Natural killer cell (primary cell): ENCODE measurements at regions not wholly inside any gene's neighbourhood (a gene's known extent, or its start where the extent isn't known, plus 50 kb on each side); places are given as distances from the start of the nearest gene placed in this dataset.

Source experiments
- ATAC-seq, 3 donors: fragments of 150-1000 bp in 2 of 3; fragments of 200-7000 bp in 1 of 3; cut with Tn5 transposase; 1 replicate in 1 of 3; 2 replicates in 2 of 3; pipeline ENCODE4 v1.10.0; 2021; ENCODE audit warnings: mild to moderate bottlenecking in 2 of 3, moderate library complexity in 2 of 3
- DNase-seq, 2 donors: peaks; one replicate each; pipeline versions ENCODE4 v3.0.0 to v3.0.0-alpha.2; 2013 to 2021; ENCODE audit warnings: mixed read lengths in 1 of 2
- H3K27ac ChIP-seq: one replicate; pipeline ENCODE4 v1.5.1; 2013; ENCODE audit warnings: mild to moderate bottlenecking, low read length
- H3K27me3 ChIP-seq: one replicate; pipeline ENCODE4 v1.6.1; 2013; ENCODE audit warnings: low read length; ENCODE audit not compliant: control insufficient read depth, insufficient read depth
- H3K36me3 ChIP-seq: one replicate; pipeline ENCODE4 v1.6.1; 2013; ENCODE audit warnings: low read length; ENCODE audit not compliant: control insufficient read depth, insufficient read depth
- H3K4me1 ChIP-seq: one replicate; pipeline ENCODE4 v1.6.1; 2013; ENCODE audit warnings: low read length; ENCODE audit not compliant: control insufficient read depth, insufficient read depth
- H3K4me3 ChIP-seq: one replicate; pipeline ENCODE4 v1.5.1; 2013; ENCODE audit warnings: low read length
- H3K9me3 ChIP-seq: one replicate; pipeline ENCODE4 v1.6.1; 2013; ENCODE audit warnings: low read length; ENCODE audit not compliant: control insufficient read depth, insufficient read depth
- H3K27ac Mint-ChIP-seq, 2 donors: one replicate each; pipeline ENCODE4 v1.8.0; 2022; ENCODE audit warnings: mild to moderate bottlenecking in 2 of 2, mixed read lengths in 2 of 2, moderate library complexity in 1 of 2
- H3K27me3 Mint-ChIP-seq, 2 donors: one replicate each; pipeline ENCODE4 v1.8.0; 2022; ENCODE audit warnings: low read depth in 2 of 2, mixed read lengths in 2 of 2
- H3K36me3 Mint-ChIP-seq: one replicate; pipeline ENCODE4 v1.8.0; 2022; ENCODE audit warnings: mixed read lengths
- H3K4me1 Mint-ChIP-seq, 2 donors: one replicate each; pipeline ENCODE4 v1.8.0; 2022; ENCODE audit warnings: mixed read lengths in 2 of 2
- H3K4me3 Mint-ChIP-seq: one replicate; pipeline ENCODE4 v1.8.0; 2022; ENCODE audit warnings: mild to moderate bottlenecking, moderate library complexity, mixed read lengths
- H3K9me3 Mint-ChIP-seq, 2 donors: one replicate each; pipeline ENCODE4 v1.8.0; 2022; ENCODE audit warnings: mixed read lengths in 2 of 2
- WGBS: methylation state at CpG from one replicate; pipeline ENCODE4 v1.1.7; 2013; ENCODE audit warnings: missing lambda C conversion rate; ENCODE audit not compliant: insufficient coverage; 5-methylcytosine and 5-hydroxymethylcytosine counted together
- intact Hi-C: fragments of 100-400 bp; cut with micrococcal nuclease; formaldehyde crosslinking; loops from one replicate; pipeline ENCODE4 v1.14.2; 2022
- TF ChIP-seq, protein P1 (sequence below): fragments of 200-600 bp; IDR thresholded peaks from one replicate; pipeline ENCODE4 v1.8.0; 2022; ENCODE audit warnings: antibody characterized with exemption

DNA sequence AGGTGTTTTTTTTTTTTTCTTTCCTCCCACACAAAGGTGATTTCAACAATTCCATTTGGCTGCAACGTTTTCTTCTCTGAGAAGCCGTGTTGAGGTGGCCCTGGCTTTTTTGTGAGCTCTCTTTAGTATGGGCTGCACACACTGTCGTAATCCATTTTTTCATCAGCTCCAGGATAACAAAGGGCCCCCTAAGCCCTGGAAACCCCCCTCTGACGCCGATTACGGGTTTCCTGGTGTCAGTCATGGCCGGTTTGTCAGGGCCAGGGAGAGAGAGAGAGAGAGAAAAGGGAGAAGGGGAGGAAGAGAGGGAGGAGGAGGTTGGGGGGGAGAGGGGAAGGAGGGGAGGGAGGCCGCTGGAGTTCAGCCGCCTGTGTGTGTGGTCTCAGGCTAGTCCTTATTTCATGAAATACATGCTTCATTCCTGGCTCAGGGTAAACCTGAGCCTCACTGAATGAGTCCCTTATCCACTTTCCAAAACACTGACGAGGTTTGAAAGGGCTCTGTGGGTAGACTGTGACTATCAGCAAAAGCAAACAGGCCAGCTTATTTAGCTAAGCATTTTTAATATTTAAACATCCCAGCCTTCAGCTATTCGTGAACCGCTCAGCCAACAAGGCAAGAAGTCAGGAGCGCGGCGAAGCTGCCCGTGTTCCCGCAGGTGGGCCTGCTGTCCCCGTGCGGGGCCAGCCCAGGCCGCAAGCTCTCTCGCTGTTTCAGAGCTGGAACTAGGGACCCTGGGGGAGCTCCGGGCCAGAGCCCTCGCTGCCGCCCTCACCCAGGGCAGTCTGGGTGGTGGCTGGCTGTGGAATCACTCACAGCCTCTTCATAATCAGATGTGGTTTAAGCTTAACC lies 172.8 kb downstream of the ERCC6L2 start:
- Histone ChIP-seq H3K4me1 (no peaks in the 10 kb centered on the region), H3K27ac (no peak overlapping the region), H3K9me3 (no peaks in the 10 kb centered on the region), H3K36me3 (no peaks in the 10 kb centered on the region), H3K4me3 (no peak overlapping the region), H3K27me3 (no peaks in the 10 kb centered on the region)
- H3K27me3 Mint-ChIP-seq = peaks cover 8% of the 10 kb centered on the region in 2 donors
- H3K9me3 Mint-ChIP-seq = no peaks in the 10 kb centered on the region
- 63% methylated on average over 24 of the region's 24 CpGs for WGBS
- TF ChIP-seq, protein P1, sequence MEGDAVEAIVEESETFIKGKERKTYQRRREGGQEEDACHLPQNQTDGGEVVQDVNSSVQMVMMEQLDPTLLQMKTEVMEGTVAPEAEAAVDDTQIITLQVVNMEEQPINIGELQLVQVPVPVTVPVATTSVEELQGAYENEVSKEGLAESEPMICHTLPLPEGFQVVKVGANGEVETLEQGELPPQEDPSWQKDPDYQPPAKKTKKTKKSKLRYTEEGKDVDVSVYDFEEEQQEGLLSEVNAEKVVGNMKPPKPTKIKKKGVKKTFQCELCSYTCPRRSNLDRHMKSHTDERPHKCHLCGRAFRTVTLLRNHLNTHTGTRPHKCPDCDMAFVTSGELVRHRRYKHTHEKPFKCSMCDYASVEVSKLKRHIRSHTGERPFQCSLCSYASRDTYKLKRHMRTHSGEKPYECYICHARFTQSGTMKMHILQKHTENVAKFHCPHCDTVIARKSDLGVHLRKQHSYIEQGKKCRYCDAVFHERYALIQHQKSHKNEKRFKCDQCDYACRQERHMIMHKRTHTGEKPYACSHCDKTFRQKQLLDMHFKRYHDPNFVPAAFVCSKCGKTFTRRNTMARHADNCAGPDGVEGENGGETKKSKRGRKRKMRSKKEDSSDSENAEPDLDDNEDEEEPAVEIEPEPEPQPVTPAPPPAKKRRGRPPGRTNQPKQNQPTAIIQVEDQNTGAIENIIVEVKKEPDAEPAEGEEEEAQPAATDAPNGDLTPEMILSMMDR = no peak
- H3K36me3 Mint-ChIP-seq = no peaks in the 10 kb centered on the region
- peak in 2 of 3 donors; percentile 57 for ATAC-seq
- intact Hi-C loops = no loop called here
- peak in 1 of 2 donors; percentile 38 for DNase-seq
- H3K27ac Mint-ChIP-seq = no peak overlapping the region
- H3K4me3 Mint-ChIP-seq = no peak overlapping the region
- peaks cover 0 to 6% of the 10 kb centered on the region in 2 donors for H3K4me1 Mint-ChIP-seq

DNA sequence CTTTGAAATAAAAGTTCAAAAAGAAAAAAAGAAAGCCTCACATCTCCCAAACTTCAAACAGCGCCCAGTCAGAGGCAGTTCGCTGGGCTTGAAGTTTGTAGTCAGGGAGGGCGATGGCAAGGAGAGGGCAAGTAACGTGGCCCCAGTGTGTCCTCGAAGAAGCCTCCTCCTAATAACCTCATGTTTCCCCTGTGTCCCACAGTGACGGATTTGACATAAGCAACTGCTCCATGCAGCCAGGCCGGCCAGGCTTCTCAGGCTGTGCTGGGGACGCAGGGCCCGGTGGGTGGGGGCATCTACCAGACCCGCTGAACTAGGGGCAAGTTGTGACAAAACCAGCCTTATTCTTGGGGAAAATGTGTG lies 172.2 kb downstream of the ERCC6L2 start:
- Mint-ChIP-seq H3K36me3 (no peaks in the 10 kb centered on the region), H3K27me3 (peaks cover 8% of the 10 kb centered on the region in 2 donors), H3K27ac (no peak overlapping the region), H3K4me3 (no peak overlapping the region), H3K4me1 (peaks cover 0 to 6% of the 10 kb centered on the region in 2 donors), H3K9me3 (no peaks in the 10 kb centered on the region)
- DNase-seq = no peak
- no peak overlapping the region for H3K4me3 ChIP-seq
- TF ChIP-seq, protein P1 = no peak
- no peak for ATAC-seq
- H3K27ac ChIP-seq = no peak overlapping the region
- no peaks in the 10 kb centered on the region for H3K4me1 ChIP-seq
- intact Hi-C loops = no loop called here
- 82% methylated on average over 9 of the region's 10 CpGs for WGBS
- no peaks in the 10 kb centered on the region for H3K9me3 ChIP-seq
- H3K27me3 ChIP-seq = no peaks in the 10 kb centered on the region
- no peaks in the 10 kb centered on the region for H3K36me3 ChIP-seq

DNA sequence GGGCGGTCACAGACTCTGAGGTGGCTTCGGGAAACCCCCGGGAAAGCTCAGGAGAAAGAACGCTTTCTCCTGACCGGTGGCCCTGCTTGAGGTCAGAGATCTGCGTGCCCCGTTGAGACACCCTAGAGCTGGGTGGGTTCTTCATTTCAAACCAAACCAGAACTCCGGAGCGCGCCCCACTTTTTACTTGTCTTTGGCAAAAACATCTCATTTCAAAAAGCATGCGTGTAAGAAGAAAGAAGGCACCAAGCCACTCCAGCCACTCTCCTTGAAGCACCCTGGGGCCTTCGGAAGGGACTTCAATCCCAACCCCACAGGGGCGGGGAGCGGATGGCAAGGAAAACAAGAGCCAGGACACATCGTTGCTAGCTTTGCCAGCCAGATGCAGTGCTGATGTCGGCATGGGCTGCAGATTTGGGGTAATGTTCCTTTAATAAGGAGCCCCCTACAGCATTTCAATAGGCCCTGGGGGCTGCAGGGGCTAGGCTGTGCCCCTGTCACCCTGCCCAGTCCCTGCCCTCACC lies 171.7 kb downstream of the ERCC6L2 start:
- no peak overlapping the region for H3K27ac ChIP-seq
- no peaks in the 10 kb centered on the region for H3K36me3 ChIP-seq
- TF ChIP-seq, protein P1 = no peak
- no peak overlapping the region for H3K4me3 ChIP-seq
- no peak overlapping the region for H3K27ac Mint-ChIP-seq
- H3K9me3 ChIP-seq = no peaks in the 10 kb centered on the region
- H3K27me3 Mint-ChIP-seq = peaks cover 8% of the 10 kb centered on the region in 2 donors
- DNase-seq (no peak), ATAC-seq (no peak)
- WGBS = 94% methylated on average over 16 of the region's 16 CpGs
- no peaks in the 10 kb centered on the region for H3K4me1 ChIP-seq
- H3K36me3 Mint-ChIP-seq = no peaks in the 10 kb centered on the region
- no peaks in the 10 kb centered on the region for H3K27me3 ChIP-seq
- no peak overlapping the region for H3K4me3 Mint-ChIP-seq
- H3K9me3 Mint-ChIP-seq = no peaks in the 10 kb centered on the region
- peaks cover 0 to 6% of the 10 kb centered on the region in 2 donors for H3K4me1 Mint-ChIP-seq
- intact Hi-C loops = no loop called here
